Astrocyte (in vitro differentiated cells and primary cell): ENCODE measurements at regions not wholly inside any gene's neighbourhood (a gene's known extent, or its start where the extent isn't known, plus 50 kb on each side); places are given as distances from the start of the nearest gene placed in this dataset.

ENCODE experiments used
- EZH2 ChIP-seq: IDR thresholded peaks from 2 replicates; pipeline ENCODE4 v1.6.1; 2012; ENCODE audit warnings: mild to moderate bottlenecking, low read length, inconsistent platforms; ENCODE audit not compliant: insufficient read depth
- TF ChIP-seq, protein P1 (sequence below): IDR thresholded peaks from 2 replicates; pipeline ENCODE4 v1.5.1; 2011; ENCODE audit warnings: low read depth, mild to moderate bottlenecking, inconsistent platforms, low read length, moderate library complexity; ENCODE audit not compliant: insufficient read depth

DNA sequence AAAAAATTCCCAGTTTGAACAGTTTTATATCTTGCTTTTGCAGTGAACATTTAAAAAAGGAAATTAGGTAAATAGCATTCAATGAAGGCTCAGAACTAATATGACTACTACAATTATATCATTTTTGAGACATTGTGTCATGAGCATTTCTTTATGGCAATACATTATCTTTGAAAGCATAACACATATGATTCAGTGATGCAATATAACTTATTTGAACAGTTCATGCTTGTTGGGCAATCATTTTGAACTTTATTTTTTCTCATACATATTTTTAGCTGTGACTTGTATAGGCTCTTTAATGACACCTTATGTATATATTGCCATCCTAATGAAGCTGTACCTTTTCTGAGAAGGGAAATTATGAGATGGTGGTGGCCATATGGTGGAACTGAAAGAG lies 828.6 kb upstream of the NR2F2 start:
- TF ChIP-seq, protein P1, sequence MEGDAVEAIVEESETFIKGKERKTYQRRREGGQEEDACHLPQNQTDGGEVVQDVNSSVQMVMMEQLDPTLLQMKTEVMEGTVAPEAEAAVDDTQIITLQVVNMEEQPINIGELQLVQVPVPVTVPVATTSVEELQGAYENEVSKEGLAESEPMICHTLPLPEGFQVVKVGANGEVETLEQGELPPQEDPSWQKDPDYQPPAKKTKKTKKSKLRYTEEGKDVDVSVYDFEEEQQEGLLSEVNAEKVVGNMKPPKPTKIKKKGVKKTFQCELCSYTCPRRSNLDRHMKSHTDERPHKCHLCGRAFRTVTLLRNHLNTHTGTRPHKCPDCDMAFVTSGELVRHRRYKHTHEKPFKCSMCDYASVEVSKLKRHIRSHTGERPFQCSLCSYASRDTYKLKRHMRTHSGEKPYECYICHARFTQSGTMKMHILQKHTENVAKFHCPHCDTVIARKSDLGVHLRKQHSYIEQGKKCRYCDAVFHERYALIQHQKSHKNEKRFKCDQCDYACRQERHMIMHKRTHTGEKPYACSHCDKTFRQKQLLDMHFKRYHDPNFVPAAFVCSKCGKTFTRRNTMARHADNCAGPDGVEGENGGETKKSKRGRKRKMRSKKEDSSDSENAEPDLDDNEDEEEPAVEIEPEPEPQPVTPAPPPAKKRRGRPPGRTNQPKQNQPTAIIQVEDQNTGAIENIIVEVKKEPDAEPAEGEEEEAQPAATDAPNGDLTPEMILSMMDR = no peak
- no peak for TF ChIP-seq EZH2
